Neural progenitor cell (in vitro differentiated cells): ENCODE measurements at regions not wholly inside any gene's neighbourhood (a gene's known extent, or its start where the extent isn't known, plus 50 kb on each side); places are given as distances from the start of the nearest gene placed in this dataset.

Source experiments
- EZH2 ChIP-seq: fragments of 200-600 bp; sonication (generic); IDR thresholded peaks from 2 replicates; pipeline ENCODE4 v1.6.1; 2017; ENCODE audit warnings: antibody characterized with exemption, mild to moderate bottlenecking, moderate library complexity
- EZH2phosphoT487 ChIP-seq: fragments of 200-600 bp; sonication (generic); IDR thresholded peaks from 2 replicates; pipeline ENCODE4 v1.6.1; 2017; ENCODE audit warnings: antibody characterized with exemption
- TF ChIP-seq, protein P1 (sequence below): fragments of 200-600 bp; sonication (generic); IDR thresholded peaks from 2 replicates; pipeline ENCODE4 v1.5.1; 2017; ENCODE audit warnings: antibody characterized with exemption, mild to moderate bottlenecking

DNA sequence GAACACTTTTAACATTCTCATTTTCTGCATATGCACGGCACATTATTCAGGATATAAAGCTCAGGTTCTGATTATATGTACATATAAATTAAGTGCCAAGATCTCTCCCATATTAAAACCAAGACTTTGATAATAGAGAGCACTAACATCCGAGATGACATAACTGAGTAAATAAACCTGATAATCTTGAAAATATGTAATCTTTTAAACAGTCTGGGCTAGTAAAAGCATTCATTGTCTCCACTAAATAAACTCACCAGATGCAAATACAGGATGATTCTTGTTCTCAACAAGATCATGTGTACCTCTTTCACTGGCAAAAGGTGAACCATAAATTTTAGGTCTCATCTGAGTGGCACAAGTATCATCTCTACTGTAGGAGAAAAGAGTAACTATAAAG is 942.2 kb downstream of the TRAM1L1 start:
- TF ChIP-seq, protein P1, sequence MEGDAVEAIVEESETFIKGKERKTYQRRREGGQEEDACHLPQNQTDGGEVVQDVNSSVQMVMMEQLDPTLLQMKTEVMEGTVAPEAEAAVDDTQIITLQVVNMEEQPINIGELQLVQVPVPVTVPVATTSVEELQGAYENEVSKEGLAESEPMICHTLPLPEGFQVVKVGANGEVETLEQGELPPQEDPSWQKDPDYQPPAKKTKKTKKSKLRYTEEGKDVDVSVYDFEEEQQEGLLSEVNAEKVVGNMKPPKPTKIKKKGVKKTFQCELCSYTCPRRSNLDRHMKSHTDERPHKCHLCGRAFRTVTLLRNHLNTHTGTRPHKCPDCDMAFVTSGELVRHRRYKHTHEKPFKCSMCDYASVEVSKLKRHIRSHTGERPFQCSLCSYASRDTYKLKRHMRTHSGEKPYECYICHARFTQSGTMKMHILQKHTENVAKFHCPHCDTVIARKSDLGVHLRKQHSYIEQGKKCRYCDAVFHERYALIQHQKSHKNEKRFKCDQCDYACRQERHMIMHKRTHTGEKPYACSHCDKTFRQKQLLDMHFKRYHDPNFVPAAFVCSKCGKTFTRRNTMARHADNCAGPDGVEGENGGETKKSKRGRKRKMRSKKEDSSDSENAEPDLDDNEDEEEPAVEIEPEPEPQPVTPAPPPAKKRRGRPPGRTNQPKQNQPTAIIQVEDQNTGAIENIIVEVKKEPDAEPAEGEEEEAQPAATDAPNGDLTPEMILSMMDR, result no peak
- TF ChIP-seq EZH2, result no peak
- TF ChIP-seq EZH2phosphoT487, result no peak
